HCT116 (cell line): ENCODE measurements at regions not wholly inside any gene's neighbourhood (a gene's known extent, or its start where the extent isn't known, plus 50 kb on each side); places are given as distances from the start of the nearest gene placed in this dataset.

ENCODE experiments used
- ATAC-seq: fragments of 200-7000 bp; cut with Tn5 transposase; 2 replicates; pipeline ENCODE4 v1.9.1; 2020; ENCODE audit warnings: mild to moderate bottlenecking, moderate library complexity
- BruUV-seq: library from RNA; stranded (reverse); fragments of 400-500 nt; replicated peaks from 2 replicates; lab custom pipeline; 2021; lab: Mats Ljungman, UMichigan
- CTCF ChIA-PET: fragments of 300-600 bp; sonication (Branson Sonifier 250); formaldehyde crosslinking; loops from one replicate; lab custom pipeline; 2021; ENCODE audit warnings: antibody characterized with exemption; lab: Charles Lee
- POLR2A ChIA-PET: fragments of 300-600, 350-600 bp; sonication (Branson Sonifier 250); formaldehyde crosslinking; loops from one replicate; lab custom pipeline; 2021; ENCODE audit warnings: antibody characterized with exemption; lab: Charles Lee
- RAD21 ChIA-PET, 2 experiments: fragments of 300-600 bp; sonication (Branson Sonifier 250); formaldehyde crosslinking; loops; one replicate each; lab custom pipeline; 2023; ENCODE audit warnings: low total read pairs in 2 of 2; ENCODE audit not compliant: uncharacterized antibody in 2 of 2, unreplicated experiment in 2 of 2, low non-redundant PET in 1 of 2; lab: Charles Lee
- DNase-seq: peaks from one replicate; pipeline ENCODE4 v3.0.0-alpha.2; 2010; ENCODE audit warnings: low read depth, low spot score
- H2AFZ ChIP-seq: fragments of 200-600 bp; shearing (Covaris generic), sonication (generic); 2 replicates; pipeline ENCODE4 v1.6.1; 2017; ENCODE audit warnings: low read depth, mixed run types, mixed read lengths, antibody characterized with exemption, low read length; ENCODE audit not compliant: poor library complexity, severe bottlenecking
- H3K27ac ChIP-seq: 2 replicates; pipeline ENCODE4 v1.5.1; 2012; ENCODE audit warnings: low read depth, low read length
- H3K27me3 ChIP-seq: fragments of 200-600 bp; sonication (generic); 2 replicates; pipeline ENCODE4 v1.6.1; 2016; ENCODE audit warnings: mixed run types, low read length, mixed read lengths; ENCODE audit not compliant: insufficient read depth
- H3K36me3 ChIP-seq, 2 experiments: fragments of 200-500 bp in 1 of 2; fragments of 200-600 bp in 1 of 2; sonication (Bioruptor generic) in 1 of 2; sonication (generic) in 1 of 2; 2 replicates each; pipeline versions ENCODE4 v1.5.1 to v1.6.1; 2014 to 2016; ENCODE audit warnings: low read length in 2 of 2, inconsistent platforms in 1 of 2, mixed read lengths in 1 of 2, mixed run types in 1 of 2; ENCODE audit not compliant: insufficient read depth in 2 of 2, control insufficient read depth in 1 of 2
- H3K4me1 ChIP-seq, 2 experiments: fragments of 200-600 bp in 1 of 2; sonication (generic) in 1 of 2; 2 replicates each; pipeline versions ENCODE4 v1.5.1 to v1.6.1; 2012 to 2017; ENCODE audit warnings: low read length in 2 of 2, inconsistent platforms in 1 of 2, mild to moderate bottlenecking in 1 of 2, mixed read lengths in 1 of 2, mixed run types in 1 of 2, moderate library complexity in 1 of 2; ENCODE audit not compliant: insufficient read depth in 2 of 2, control insufficient read depth in 1 of 2
- H3K4me2 ChIP-seq: fragments of 200-600 bp; sonication (generic); 2 replicates; pipeline ENCODE4 v1.6.1; 2017; ENCODE audit warnings: mixed run types, low read length, mixed read lengths
- H3K4me3 ChIP-seq, 2 experiments: fragments of 200-600 bp in 1 of 2; sonication (generic) in 1 of 2; replicated peaks in 1 of 2; 2 replicates each; pipeline ENCODE4 v1.5.1; 2011 to 2016; ENCODE audit warnings: low read length in 2 of 2, control low read depth in 1 of 2, low read depth in 1 of 2, mild to moderate bottlenecking in 1 of 2, mixed read lengths in 1 of 2, mixed run types in 1 of 2
- H3K79me2 ChIP-seq: fragments of 200-600 bp; sonication (generic); 2 replicates; pipeline ENCODE4 v1.6.1; 2017; ENCODE audit warnings: mild to moderate bottlenecking, mixed run types, low read length, moderate library complexity, mixed read lengths; ENCODE audit not compliant: insufficient read depth
- H3K9ac ChIP-seq: fragments of 200-600 bp; sonication (generic); 2 replicates; pipeline ENCODE4 v1.6.1; 2016; ENCODE audit warnings: low read length, mixed read lengths
- H3K9me2 ChIP-seq: fragments of 200-600 bp; sonication (generic), shearing (Covaris generic); 2 replicates; pipeline ENCODE4 v1.6.1; 2017; ENCODE audit warnings: mixed run types, mild to moderate bottlenecking, moderate library complexity; ENCODE audit not compliant: insufficient read depth
- H3K9me3 ChIP-seq, 2 experiments: fragments of 200-500 bp in 1 of 2; fragments of 200-600 bp in 1 of 2; sonication (Bioruptor generic) in 1 of 2; sonication (generic) in 1 of 2; 2 replicates each; pipeline ENCODE4 v1.6.1; 2014 to 2017; ENCODE audit warnings: low read length in 2 of 2, mixed read lengths in 2 of 2, inconsistent platforms in 1 of 2, low read depth in 1 of 2, mild to moderate bottlenecking in 1 of 2, mixed run types in 1 of 2, moderate library complexity in 1 of 2; ENCODE audit not compliant: control insufficient read depth in 1 of 2, insufficient read depth in 1 of 2
- H4K20me1 ChIP-seq: fragments of 200-600 bp; sonication (generic), shearing (Covaris generic); 2 replicates; pipeline ENCODE4 v1.6.1; 2017; ENCODE audit warnings: mixed run types, mild to moderate bottlenecking, moderate library complexity; ENCODE audit not compliant: insufficient read depth
- CBX3 ChIP-seq: IDR thresholded peaks from 2 replicates; pipeline ENCODE4 v1.6.1; 2012; ENCODE audit warnings: low read depth
- CEBPB ChIP-seq: IDR thresholded peaks from 2 replicates; pipeline ENCODE4 v1.6.1; 2012; ENCODE audit warnings: low read depth
- CTCF ChIP-seq, 3 experiments: fragments of 200-600 bp in 1 of 3; sonication (generic) in 1 of 3; IDR thresholded peaks in 2 of 3; conservative IDR thresholded peaks in 1 of 3; 2 replicates each; pipeline ENCODE4 v1.5.1; 2012 to 2017; ENCODE audit warnings: low read depth in 2 of 3, low read length in 2 of 3, antibody characterized with exemption in 1 of 3, borderline replicate concordance in 1 of 3, control low read depth in 1 of 3, mild to moderate bottlenecking in 1 of 3, mixed read lengths in 1 of 3, mixed run types in 1 of 3, moderate library complexity in 1 of 3; ENCODE audit not compliant: insufficient read depth in 1 of 3
- ELF1 ChIP-seq: IDR thresholded peaks from 2 replicates; pipeline ENCODE4 v1.6.1; 2012; ENCODE audit warnings: low read depth, borderline replicate concordance
- JUND ChIP-seq: IDR thresholded peaks from 2 replicates; pipeline ENCODE4 v1.6.1; 2012
- POLR2A ChIP-seq: IDR thresholded peaks from 2 replicates; pipeline ENCODE4 v1.7.0; 2011; ENCODE audit warnings: borderline replicate concordance; ENCODE audit not compliant: insufficient read depth, insufficient read length; ENCODE audit errors: extremely low read depth
- REST ChIP-seq: IDR thresholded peaks from 2 replicates; pipeline ENCODE4 v1.6.1; 2012; ENCODE audit warnings: low read depth
- SIN3A ChIP-seq: IDR thresholded peaks from 2 replicates; pipeline ENCODE4 v1.6.1; 2012; ENCODE audit warnings: low read depth
- SRF ChIP-seq: IDR thresholded peaks from 2 replicates; pipeline ENCODE4 v1.6.1; 2012; ENCODE audit warnings: low read depth
- TCF7L2 ChIP-seq: IDR thresholded peaks from 2 replicates; pipeline ENCODE4 v1.7.0; 2011; ENCODE audit warnings: borderline replicate concordance, inconsistent platforms; ENCODE audit not compliant: insufficient read depth, insufficient read length; ENCODE audit errors: extremely low read depth
- YY1 ChIP-seq: IDR thresholded peaks from 2 replicates; pipeline ENCODE4 v1.6.1; 2011; ENCODE audit warnings: low read length, low read depth, moderate library complexity, mild to moderate bottlenecking; ENCODE audit not compliant: insufficient replicate concordance; ENCODE audit errors: extremely low read depth
- ZBTB33 ChIP-seq: IDR thresholded peaks from 2 replicates; pipeline ENCODE4 v1.6.1; 2011; ENCODE audit warnings: mild to moderate bottlenecking, low read length, moderate library complexity; ENCODE audit not compliant: insufficient replicate concordance; ENCODE audit errors: extremely low read depth
- ZFX ChIP-seq: fragments of 450-650 bp; IDR thresholded peaks from 2 replicates; pipeline ENCODE4 v1.6.1; 2017
- ZNF274 ChIP-seq: fragments of 200-500 bp; sonication (Bioruptor generic); IDR thresholded peaks from 2 replicates; pipeline ENCODE4 v1.6.1; 2014; ENCODE audit warnings: mild to moderate bottlenecking, low read depth, low read length, inconsistent platforms
- intact Hi-C: fragments of 100-400 bp; cut with micrococcal nuclease; formaldehyde crosslinking; loops from 2 replicates; pipeline ENCODE4 v1.10.0; 2022

GRCh38 chr6:74939721-74940620, 265.9 kb downstream of the COL12A1 start:
- peak; percentile 38 for ATAC-seq
- no TSS peak for BruUV-seq
- Histone ChIP-seq H3K79me2 (no peaks in the 10 kb centered on the region), H3K9me3 (no peaks in the 10 kb centered on the region), H3K9ac (no peak overlapping the region), H3K36me3 (no peaks in the 10 kb centered on the region), H3K27ac (no peak overlapping the region), H4K20me1 (no peaks in the 10 kb centered on the region), H3K4me1 (peaks cover 0 to 23% of the 10 kb centered on the region in 2 experiments; a peak in 1 of 4 replicates), H3K4me2 (no peak overlapping the region), H3K9me2 (no peaks in the 10 kb centered on the region), H2AFZ (peak overlapping the region; percentile 71), H3K4me3 (no peak overlapping the region), H3K27me3 (no peaks in the 10 kb centered on the region)
- ChIA-PET POLR2A (no interaction called here), RAD21 (no interaction called here), CTCF (interaction anchor here (1.1 to 2.2 kb wide), 2 partner anchors 8 to 264 kb away, joined by 3 to 6 read pairs; no protein-coding TSS in a partner anchor)
- TF ChIP-seq CEBPB (no peak), TCF7L2 (no peak), ELF1 (no peak), REST (no peak), SRF (no peak), ZNF274 (no peak), POLR2A (no peak), YY1 (no peak), CTCF (IDR thresholded peaks at IDR 0.05 in 2 of 3, conservative IDR thresholded peaks at IDR 0.05 in 1 of 3; ENCODE audit: borderline replicate concordance in 1 of 3, insufficient read depth in 1 of 3, low read depth in 2 of 3, low read length in 2 of 3) (no peak), SIN3A (no peak), JUND (no peak), ZFX (no peak), CBX3 (no peak), ZBTB33 (no peak)
- intact Hi-C loops, result loop anchor here (2.0 kb wide), 1 partner anchor 265 kb away; no protein-coding TSS in a partner anchor
- DNase-seq, result no peak
